ENCODE measurements at regions not wholly inside any gene's neighbourhood (a gene's known extent, or its start where the extent isn't known, plus 50 kb on each side); places are given as distances from the start of the nearest gene placed in this dataset.

GRCh38 chr9:86771420-86771819 is 175.9 kb downstream of the GAS1 start:
- no peak for TF ChIP-seq TAF1 (IDR thresholded peaks at IDR 0.05; ENCODE audit: borderline replicate concordance, low read depth, low read length)
- no peak for TF ChIP-seq POLR2AphosphoS5 (IDR thresholded peaks at IDR 0.05; ENCODE audit: low read depth, low read length)
- no peak for TF ChIP-seq POLR2A (IDR thresholded peaks at IDR 0.05; ENCODE audit: low read depth, low read length)
- FAIRE-seq (no peak), DNase-seq (ENCODE audit: insufficient read length) (no peak)

GRCh38 chr9:86768709-86769108 is 178.6 kb downstream of the GAS1 start:
- TF ChIP-seq POLR2AphosphoS5 (IDR thresholded peaks at IDR 0.05; ENCODE audit: low read depth, low read length) = no peak
- TF ChIP-seq TAF1 (IDR thresholded peaks at IDR 0.05; ENCODE audit: borderline replicate concordance, low read depth, low read length) = no peak
- TF ChIP-seq POLR2A (IDR thresholded peaks at IDR 0.05; ENCODE audit: low read depth, low read length) = no peak
- FAIRE-seq = no peak
- DNase-seq (ENCODE audit: insufficient read length) = no peak

GRCh38 chr9:86768020-86768419 is 179.3 kb downstream of the GAS1 start:
- no peak for DNase-seq (ENCODE audit: insufficient read length)
- FAIRE-seq = no peak
- TF ChIP-seq POLR2A (IDR thresholded peaks at IDR 0.05; ENCODE audit: low read depth, low read length) = no peak

- TF ChIP-seq TAF1 (IDR thresholded peaks at IDR 0.05; ENCODE audit: borderline replicate concordance, low read depth, low read length) (no peak), POLR2A (IDR thresholded peaks at IDR 0.05; ENCODE audit: low read depth, low read length) (no peak), POLR2AphosphoS5 (IDR thresholded peaks at IDR 0.05; ENCODE audit: low read depth, low read length) (no peak)
- FAIRE-seq = no peak
- no peak for DNase-seq (ENCODE audit: insufficient read length)
Measured at GRCh38 chr9:86767373-86767772, 179.9 kb downstream of the GAS1 start.

GRCh38 chr9:86766912-86767311 is 180.4 kb downstream of the GAS1 start:
- FAIRE-seq = no peak
- TF ChIP-seq TAF1 (IDR thresholded peaks at IDR 0.05; ENCODE audit: borderline replicate concordance, low read depth, low read length) (no peak), POLR2AphosphoS5 (IDR thresholded peaks at IDR 0.05; ENCODE audit: low read depth, low read length) (no peak), POLR2A (IDR thresholded peaks at IDR 0.05; ENCODE audit: low read depth, low read length) (no peak)
- no peak for DNase-seq (ENCODE audit: insufficient read length)

GRCh38 chr9:86766511-86766910 is 180.8 kb downstream of the GAS1 start:
- DNase-seq (ENCODE audit: insufficient read length) (no peak), FAIRE-seq (no peak)
- TF ChIP-seq POLR2AphosphoS5 (IDR thresholded peaks at IDR 0.05; ENCODE audit: low read depth, low read length) (no peak), POLR2A (IDR thresholded peaks at IDR 0.05; ENCODE audit: low read depth, low read length) (no peak), TAF1 (IDR thresholded peaks at IDR 0.05; ENCODE audit: borderline replicate concordance, low read depth, low read length) (no peak)

GRCh38 chr9:86765746-86766430 is 181.4 kb downstream of the GAS1 start:
- no peak for TF ChIP-seq POLR2A (IDR thresholded peaks at IDR 0.05; ENCODE audit: low read depth, low read length)
- no peak for TF ChIP-seq TAF1 (IDR thresholded peaks at IDR 0.05; ENCODE audit: borderline replicate concordance, low read depth, low read length)
- TF ChIP-seq POLR2AphosphoS5 (IDR thresholded peaks at IDR 0.05; ENCODE audit: low read depth, low read length) = no peak
- FAIRE-seq = no peak
- no peak for DNase-seq (ENCODE audit: insufficient read length)

GRCh38 chr9:86764671-86765343 is 182.5 kb downstream of the GAS1 start:
- TF ChIP-seq POLR2A (IDR thresholded peaks at IDR 0.05; ENCODE audit: low read depth, low read length) = no peak
- TF ChIP-seq TAF1 (IDR thresholded peaks at IDR 0.05; ENCODE audit: borderline replicate concordance, low read depth, low read length) = no peak
- no peak for TF ChIP-seq POLR2AphosphoS5 (IDR thresholded peaks at IDR 0.05; ENCODE audit: low read depth, low read length)
- DNase-seq (ENCODE audit: insufficient read length) = no peak
- FAIRE-seq = no peak

- FAIRE-seq = no peak
- no peak for TF ChIP-seq POLR2A (IDR thresholded peaks at IDR 0.05; ENCODE audit: low read depth, low read length)
- TF ChIP-seq TAF1 (IDR thresholded peaks at IDR 0.05; ENCODE audit: borderline replicate concordance, low read depth, low read length) = no peak
- no peak for TF ChIP-seq POLR2AphosphoS5 (IDR thresholded peaks at IDR 0.05; ENCODE audit: low read depth, low read length)
- no peak for DNase-seq (ENCODE audit: insufficient read length)
Measured at GRCh38 chr9:86764221-86764624, 183.1 kb downstream of the GAS1 start.

GRCh38 chr9:86763791-86764190 is 183.5 kb downstream of the GAS1 start:
- TF ChIP-seq TAF1 (IDR thresholded peaks at IDR 0.05; ENCODE audit: borderline replicate concordance, low read depth, low read length) (no peak), POLR2AphosphoS5 (IDR thresholded peaks at IDR 0.05; ENCODE audit: low read depth, low read length) (no peak)
- FAIRE-seq (no peak), DNase-seq (ENCODE audit: insufficient read length) (no peak)

GRCh38 chr9:86757382-86757720 is 190.0 kb downstream of the GAS1 start:
- TF ChIP-seq POLR2A (IDR thresholded peaks at IDR 0.05; ENCODE audit: low read depth, low read length) (no peak), TAF1 (IDR thresholded peaks at IDR 0.05; ENCODE audit: borderline replicate concordance, low read depth, low read length) (no peak), POLR2AphosphoS5 (IDR thresholded peaks at IDR 0.05; ENCODE audit: low read depth, low read length) (no peak)
- no peak for DNase-seq (ENCODE audit: insufficient read length)
- no peak for FAIRE-seq

GRCh38 chr9:86756576-86757381 is 190.5 kb downstream of the GAS1 start:
- FAIRE-seq = no peak
- TF ChIP-seq TAF1 (IDR thresholded peaks at IDR 0.05; ENCODE audit: borderline replicate concordance, low read depth, low read length) (no peak), POLR2A (IDR thresholded peaks at IDR 0.05; ENCODE audit: low read depth, low read length) (no peak), POLR2AphosphoS5 (IDR thresholded peaks at IDR 0.05; ENCODE audit: low read depth, low read length) (no peak)

More at GRCh38 chr9:86756576-86757381, 190.5 kb downstream of the GAS1 start:
- DNase-seq (ENCODE audit: insufficient read length) = no peak

Measured in GM12892 (cell line).